OCI-LY1 (cell line): ENCODE measurements at regions not wholly inside any gene's neighbourhood (a gene's known extent, or its start where the extent isn't known, plus 50 kb on each side); places are given as distances from the start of the nearest gene placed in this dataset.

Experiments used
- H2AFZ ChIP-seq: fragments of 200-600 bp; sonication (generic), shearing (Covaris generic); 2 replicates; pipeline ENCODE4 v1.6.0; 2014; ENCODE audit warnings: antibody characterized with exemption, mild to moderate bottlenecking, low read length
- H3F3A ChIP-seq: fragments of 200-600 bp; sonication (generic), shearing (Covaris generic); 2 replicates; pipeline ENCODE4 v1.6.0; 2014; ENCODE audit warnings: mild to moderate bottlenecking, antibody characterized with exemption, low read length, moderate library complexity; ENCODE audit not compliant: insufficient read depth
- H3K27ac ChIP-seq: fragments of 200-600 bp; sonication (generic); 2 replicates; pipeline ENCODE4 v1.5.1; 2014; ENCODE audit warnings: low read length, mixed run types, mild to moderate bottlenecking, low read depth; ENCODE audit not compliant: poor library complexity, severe bottlenecking
- H3K27me3 ChIP-seq: fragments of 200-600 bp; sonication (generic); 2 replicates; pipeline ENCODE4 v1.6.0; 2014; ENCODE audit warnings: antibody characterized with exemption, mild to moderate bottlenecking, low read length, moderate library complexity; ENCODE audit not compliant: insufficient read depth
- H3K36me3 ChIP-seq: fragments of 200-600 bp; sonication (generic); 2 replicates; pipeline ENCODE4 v1.6.1; 2014; ENCODE audit warnings: mild to moderate bottlenecking, antibody characterized with exemption, low read length, moderate library complexity, mixed read lengths; ENCODE audit not compliant: insufficient read depth
- H3K4me1 ChIP-seq: fragments of 200-600 bp; sonication (generic); 2 replicates; pipeline ENCODE4 v1.5.1; 2014; ENCODE audit warnings: mild to moderate bottlenecking, low read length, moderate library complexity; ENCODE audit not compliant: insufficient read depth, severe bottlenecking
- H3K4me2 ChIP-seq: fragments of 200-600 bp; sonication (generic), shearing (Covaris generic); 2 replicates; pipeline ENCODE4 v1.6.1; 2014; ENCODE audit warnings: low read length
- H3K4me3 ChIP-seq: fragments of 200-600 bp; sonication (generic); 2 replicates; pipeline ENCODE4 v1.5.1; 2014; ENCODE audit warnings: low read length, low read depth, mild to moderate bottlenecking, mixed read lengths; ENCODE audit not compliant: poor library complexity, severe bottlenecking
- H3K79me2 ChIP-seq: fragments of 200-600 bp; shearing (Covaris generic); 2 replicates; pipeline ENCODE4 v1.6.1; 2016; ENCODE audit warnings: mixed run types, low read length, mixed read lengths; ENCODE audit not compliant: insufficient read depth
- H3K9ac ChIP-seq: fragments of 200-600 bp; sonication (generic), shearing (Covaris generic); 2 replicates; pipeline ENCODE4 v1.6.1; 2014; ENCODE audit warnings: mild to moderate bottlenecking, low read length, mixed read lengths
- H3K9me2 ChIP-seq: fragments of 200-600 bp; sonication (generic), shearing (Covaris generic); 2 replicates; pipeline ENCODE4 v1.6.1; 2014; ENCODE audit warnings: low read depth, mild to moderate bottlenecking, low read length, mixed read lengths
- H3K9me3 ChIP-seq: fragments of 200-600 bp; shearing (Covaris generic); 2 replicates; pipeline ENCODE4 v1.6.1; 2014; ENCODE audit warnings: low read length, mixed read lengths
- H4K20me1 ChIP-seq: fragments of 200-600 bp; sonication (generic), shearing (Covaris generic); 2 replicates; pipeline ENCODE4 v1.6.0; 2016; ENCODE audit warnings: mild to moderate bottlenecking, low read length; ENCODE audit not compliant: insufficient read depth
- CTCF ChIP-seq: fragments of 200-600 bp; sonication (generic), shearing (Covaris generic); IDR thresholded peaks from 2 replicates; pipeline ENCODE4 v1.5.1; 2017; ENCODE audit warnings: mild to moderate bottlenecking, antibody characterized with exemption, low read length, moderate library complexity, mixed read lengths
- EZH2 ChIP-seq: fragments of 200-600 bp; sonication (generic), shearing (Covaris generic); IDR thresholded peaks from 2 replicates; pipeline ENCODE4 v1.8.0; 2017; ENCODE audit warnings: borderline replicate concordance, mixed run types, mild to moderate bottlenecking, antibody characterized with exemption, low read length, moderate library complexity, mixed read lengths

- no peak overlapping the region for H3K27ac ChIP-seq
- H3K4me3 ChIP-seq, result no peak overlapping the region
- H3K79me2 ChIP-seq, result no peaks in the 10 kb centered on the region
- H4K20me1 ChIP-seq, result no peaks in the 10 kb centered on the region
- TF ChIP-seq EZH2, result no peak
- TF ChIP-seq CTCF, result no peak
- no peak overlapping the region for H3K9ac ChIP-seq
- H3K27me3 ChIP-seq, result no peaks in the 10 kb centered on the region
- no peaks in the 10 kb centered on the region for H3K4me1 ChIP-seq
- H3K4me2 ChIP-seq, result no peak overlapping the region
- no peaks in the 10 kb centered on the region for H3K9me2 ChIP-seq
- no peaks in the 10 kb centered on the region for H3F3A ChIP-seq
- no peaks in the 10 kb centered on the region for H3K9me3 ChIP-seq
- no peak overlapping the region for H2AFZ ChIP-seq
- H3K36me3 ChIP-seq, result no peaks in the 10 kb centered on the region
Measured at GRCh38 chr5:124071039-124071438, 559.1 kb downstream of the CSNK1G3 start.

GRCh38 chr5:124065508-124065907, 553.5 kb downstream of the CSNK1G3 start:
- no peaks in the 10 kb centered on the region for H3K79me2 ChIP-seq
- H3K27ac ChIP-seq, result no peak overlapping the region
- H3K4me2 ChIP-seq, result no peak overlapping the region
- H4K20me1 ChIP-seq, result no peaks in the 10 kb centered on the region
- no peaks in the 10 kb centered on the region for H3K27me3 ChIP-seq
- no peak overlapping the region for H3K4me3 ChIP-seq
- H3K36me3 ChIP-seq, result no peaks in the 10 kb centered on the region
- H2AFZ ChIP-seq, result no peak overlapping the region
- H3K4me1 ChIP-seq, result no peaks in the 10 kb centered on the region
- no peaks in the 10 kb centered on the region for H3K9me2 ChIP-seq
- no peak overlapping the region for H3K9ac ChIP-seq
- H3F3A ChIP-seq, result no peaks in the 10 kb centered on the region
- TF ChIP-seq EZH2 (no peak), CTCF (peak; percentile 27; the same call in 1 of the 2 replicates)
- H3K9me3 ChIP-seq, result peaks cover 6% of the 10 kb centered on the region

- Histone ChIP-seq H4K20me1 (no peaks in the 10 kb centered on the region), H3K9me2 (no peaks in the 10 kb centered on the region), H3F3A (no peaks in the 10 kb centered on the region), H3K27ac (no peak overlapping the region), H2AFZ (no peak overlapping the region), H3K27me3 (no peaks in the 10 kb centered on the region), H3K4me1 (no peaks in the 10 kb centered on the region), H3K36me3 (no peaks in the 10 kb centered on the region), H3K79me2 (no peaks in the 10 kb centered on the region), H3K4me3 (no peak overlapping the region), H3K9ac (no peak overlapping the region), H3K4me2 (no peak overlapping the region), H3K9me3 (peaks cover 6% of the 10 kb centered on the region)
- TF ChIP-seq CTCF (no peak), EZH2 (no peak)
Measured at GRCh38 chr5:124064956-124065355, 553.0 kb downstream of the CSNK1G3 start.
